Suprapubic skin (tissue), 4 donors: ENCODE measurements at regions not wholly inside any gene's neighbourhood (a gene's known extent, or its start where the extent isn't known, plus 50 kb on each side); places are given as distances from the start of the nearest gene placed in this dataset.

Experiments
- DNase-seq, 2 donors: peaks; one replicate each; pipeline ENCODE4 v3.0.0-alpha.2; 2019; ENCODE audit warnings: low spot score in 2 of 2
- H3K27ac ChIP-seq: fragments of 200-600 bp; sonication (generic); one replicate; pipeline ENCODE4 v1.5.1; 2019
- H3K27me3 ChIP-seq: fragments of 200-600 bp; sonication (generic); one replicate; pipeline ENCODE4 v1.5.1; 2019
- H3K36me3 ChIP-seq: fragments of 200-600 bp; sonication (generic); one replicate; pipeline ENCODE4 v1.5.1; 2019
- H3K4me1 ChIP-seq: fragments of 200-600 bp; sonication (generic); one replicate; pipeline ENCODE4 v1.5.1; 2019
- H3K4me3 ChIP-seq: fragments of 200-600 bp; sonication (generic); one replicate; pipeline ENCODE4 v1.5.1; 2019; ENCODE audit warnings: mild to moderate bottlenecking
- H3K9me3 ChIP-seq: fragments of 200-600 bp; sonication (generic); one replicate; pipeline ENCODE4 v1.5.1; 2019
- CTCF ChIP-seq, 2 donors: fragments of 200-600 bp in 1 of 2; fragments of 450-650 bp in 1 of 2; sonication (generic) in 1 of 2; IDR thresholded peaks; one replicate each; pipeline ENCODE4 v1.5.1; 2016 to 2019; ENCODE audit warnings: antibody characterized with exemption in 2 of 2, mild to moderate bottlenecking in 1 of 2, moderate library complexity in 1 of 2
- EP300 ChIP-seq: sonication (generic); formaldehyde crosslinking; IDR thresholded peaks from one replicate; pipeline ENCODE4 v1.6.1; 2017; ENCODE audit warnings: antibody characterized with exemption
- POLR2A ChIP-seq, 2 donors: fragments of 450-650 bp; IDR thresholded peaks; one replicate each; pipeline ENCODE4 v1.6.1; 2017; ENCODE audit warnings: antibody characterized with exemption in 2 of 2, mild to moderate bottlenecking in 2 of 2, moderate library complexity in 2 of 2
- POLR2AphosphoS5 ChIP-seq, 3 donors: sonication (generic); formaldehyde crosslinking; IDR thresholded peaks; one replicate each; pipeline ENCODE4 v1.6.1; 2017; ENCODE audit warnings: antibody characterized with exemption in 3 of 3
- WGBS: methylation state at CpG from one replicate; pipeline ENCODE4 v1.1.5; 2018; 5-methylcytosine and 5-hydroxymethylcytosine counted together

- no peak overlapping the region for H3K27ac ChIP-seq
- H3K9me3 ChIP-seq, result no peaks in the 10 kb centered on the region
- 75% methylated on average over 3 of the region's 3 CpGs for WGBS
- DNase-seq, result no peak
- TF ChIP-seq POLR2A (IDR thresholded peaks at IDR 0.05), result no peak
- no peaks in the 10 kb centered on the region for H3K27me3 ChIP-seq
- H3K36me3 ChIP-seq, result no peaks in the 10 kb centered on the region
- no peaks in the 10 kb centered on the region for H3K4me1 ChIP-seq
- H3K4me3 ChIP-seq, result no peak overlapping the region
These were observed 202.0 kb downstream of the WDR11 start for GRCh38 chr10:121053151-121053550.

- H3K4me1 ChIP-seq, result peaks cover 5% of the 10 kb centered on the region
- H3K27me3 ChIP-seq, result no peaks in the 10 kb centered on the region
- TF ChIP-seq EP300 (no peak), POLR2A (IDR thresholded peaks at IDR 0.05) (no peak), POLR2AphosphoS5 (IDR thresholded peaks at IDR 0.05) (no peak), CTCF (IDR thresholded peaks at IDR 0.05) (no peak)
- H3K27ac ChIP-seq, result no peak overlapping the region
- 81% methylated on average over 5 of the region's 5 CpGs for WGBS
- DNase-seq, result no peak
- H3K4me3 ChIP-seq, result no peak overlapping the region
- H3K36me3 ChIP-seq, result no peaks in the 10 kb centered on the region
- no peaks in the 10 kb centered on the region for H3K9me3 ChIP-seq
These were observed 203.7 kb downstream of the WDR11 start for GRCh38 chr10:121054874-121055273.

GRCh38 chr10:121057269-121057668 lies 206.1 kb downstream of the WDR11 start:
- WGBS, result 79% methylated on average over 4 of the region's 4 CpGs
- Histone ChIP-seq H3K4me1 (peaks cover 5% of the 10 kb centered on the region), H3K9me3 (no peaks in the 10 kb centered on the region), H3K27ac (no peak overlapping the region), H3K4me3 (no peak overlapping the region), H3K27me3 (no peaks in the 10 kb centered on the region), H3K36me3 (no peaks in the 10 kb centered on the region)
- no peak for TF ChIP-seq POLR2A (IDR thresholded peaks at IDR 0.05)
- TF ChIP-seq POLR2AphosphoS5 (IDR thresholded peaks at IDR 0.05), result no peak
- no peak for TF ChIP-seq CTCF (IDR thresholded peaks at IDR 0.05)
- no peak for TF ChIP-seq EP300
- no peak for DNase-seq

- H3K27ac ChIP-seq, result no peak overlapping the region
- no peak for DNase-seq
- no peaks in the 10 kb centered on the region for H3K36me3 ChIP-seq
- H3K4me3 ChIP-seq, result no peak overlapping the region
- WGBS, result 92% methylated on average over 6 of the region's 6 CpGs
- peaks cover 5% of the 10 kb centered on the region for H3K4me1 ChIP-seq
- no peaks in the 10 kb centered on the region for H3K9me3 ChIP-seq
- TF ChIP-seq POLR2AphosphoS5 (IDR thresholded peaks at IDR 0.05), result no peak
- TF ChIP-seq POLR2A (IDR thresholded peaks at IDR 0.05), result no peak
- no peak for TF ChIP-seq EP300
- no peaks in the 10 kb centered on the region for H3K27me3 ChIP-seq
These were observed 206.9 kb downstream of the WDR11 start for GRCh38 chr10:121058082-121058481.

GRCh38 chr10:121059351-121059750 lies 208.2 kb downstream of the WDR11 start:
- no peaks in the 10 kb centered on the region for H3K27me3 ChIP-seq
- no peak for TF ChIP-seq POLR2AphosphoS5 (IDR thresholded peaks at IDR 0.05)
- no peak for TF ChIP-seq POLR2A (IDR thresholded peaks at IDR 0.05)
- TF ChIP-seq CTCF (IDR thresholded peaks at IDR 0.05), result no peak
- TF ChIP-seq EP300, result no peak
- H3K4me1 ChIP-seq, result peaks cover 5% of the 10 kb centered on the region
- H3K4me3 ChIP-seq, result no peak overlapping the region
- 34% methylated on average over 4 of the region's 4 CpGs for WGBS
- H3K36me3 ChIP-seq, result no peaks in the 10 kb centered on the region
- no peaks in the 10 kb centered on the region for H3K9me3 ChIP-seq
- no peak overlapping the region for H3K27ac ChIP-seq
- DNase-seq, result no peak

- Histone ChIP-seq H3K4me1 (peaks cover 5% of the 10 kb centered on the region), H3K27me3 (no peaks in the 10 kb centered on the region), H3K9me3 (no peaks in the 10 kb centered on the region), H3K27ac (no peak overlapping the region), H3K36me3 (no peaks in the 10 kb centered on the region), H3K4me3 (no peak overlapping the region)
- TF ChIP-seq POLR2AphosphoS5 (IDR thresholded peaks at IDR 0.05) (no peak), POLR2A (IDR thresholded peaks at IDR 0.05) (no peak), EP300 (no peak), CTCF (IDR thresholded peaks at IDR 0.05) (no peak)
- 83% methylated on average over 3 of the region's 3 CpGs for WGBS
- DNase-seq, result no peak
These were observed 211.0 kb downstream of the WDR11 start for GRCh38 chr10:121062115-121062514.
